Spleen (tissue), 7 donors: ENCODE measurements at regions not wholly inside any gene's neighbourhood (a gene's known extent, or its start where the extent isn't known, plus 50 kb on each side); places are given as distances from the start of the nearest gene placed in this dataset.

Experiments used
- CTCF ChIP-seq, 11 experiments: fragments of 200-600 bp in 7 of 11; fragments of 450-650 bp in 4 of 11; sonication (generic) in 4 of 11; IDR thresholded peaks in 8 of 11; conservative IDR thresholded peaks in 3 of 11; 1 replicate in 7 of 11; 2 replicates in 4 of 11; pipeline versions ENCODE4 v1.4.0 to v1.8.0; 2016 to 2021; ENCODE audit warnings: antibody characterized with exemption in 11 of 11, inconsistent platforms in 4 of 11, mild to moderate bottlenecking in 1 of 11
- POLR2A ChIP-seq, 3 donors: fragments of 450-650 bp; IDR thresholded peaks; one replicate each; pipeline ENCODE4 v1.5.1; 2017; ENCODE audit warnings: antibody characterized with exemption in 3 of 3, mild to moderate bottlenecking in 1 of 3
- POLR2AphosphoS5 ChIP-seq, 3 donors: sonication (generic); formaldehyde crosslinking; IDR thresholded peaks; one replicate each; pipeline ENCODE4 v1.5.1; 2017; ENCODE audit warnings: antibody characterized with exemption in 3 of 3
- donor health status: DM: no; HTN: no; CAD: no; lungs with moderate emphysema.
- donor health status: DM: no; HTN: no; CAD: no.
- donor health status: DM: no; HTN: no; CAD: no.

- TF ChIP-seq CTCF (IDR thresholded peaks at IDR 0.05 in 8 of 11, conservative IDR thresholded peaks at IDR 0.05 in 3 of 11), result no peak
- peak in 2 of 3 donors; percentile 43 to 48 for TF ChIP-seq POLR2AphosphoS5 (IDR thresholded peaks at IDR 0.05)
- TF ChIP-seq POLR2A (IDR thresholded peaks at IDR 0.05), result no peak
Observed at GRCh38 chr2:55111570-55112228, 61.4 kb upstream of the RTN4 start.
